ENCODE measurements at regions not wholly inside any gene's neighbourhood (a gene's known extent, or its start where the extent isn't known, plus 50 kb on each side); places are given as distances from the start of the nearest gene placed in this dataset.
A peak's percentile ranks its signal among the peaks of the same experiment; 100 is the strongest.

GRCh38 chr4:189409158-189409557 lies 531.5 kb upstream of the FRG1 start:
- CTCF ChIA-PET, result no interaction called here
- H3K9me3 Mint-ChIP-seq, result peaks cover 8% of the 10 kb centered on the region
- H3K36me3 Mint-ChIP-seq, result no peaks in the 10 kb centered on the region
- H3K4me3 Mint-ChIP-seq, result no peak overlapping the region
- no peaks in the 10 kb centered on the region for H3K27me3 Mint-ChIP-seq
- no peak overlapping the region for H3K27ac Mint-ChIP-seq
- H3K4me1 Mint-ChIP-seq, result no peaks in the 10 kb centered on the region
- DNase-seq, result no peak

- H3K27me3 Mint-ChIP-seq, result no peaks in the 10 kb centered on the region
Observed at GRCh38 chr4:189414021-189414420, 526.7 kb upstream of the FRG1 start.

GRCh38 chr4:189420572-189420971 lies 520.1 kb upstream of the FRG1 start:
- CTCF ChIA-PET, result no interaction called here
- H3K4me3 Mint-ChIP-seq, result no peak overlapping the region
- no peak for DNase-seq
- H3K36me3 Mint-ChIP-seq, result no peaks in the 10 kb centered on the region
- no peaks in the 10 kb centered on the region for H3K4me1 Mint-ChIP-seq
- H3K9me3 Mint-ChIP-seq, result peaks cover 8% of the 10 kb centered on the region
- H3K27ac Mint-ChIP-seq, result no peak overlapping the region
- no peaks in the 10 kb centered on the region for H3K27me3 Mint-ChIP-seq

More at GRCh38 chr4:189414021-189414420, 526.7 kb upstream of the FRG1 start:
- CTCF ChIA-PET, result no interaction called here
- no peaks in the 10 kb centered on the region for H3K9me3 Mint-ChIP-seq
- H3K4me3 Mint-ChIP-seq, result no peak overlapping the region
- no peaks in the 10 kb centered on the region for H3K4me1 Mint-ChIP-seq
- H3K27ac Mint-ChIP-seq, result no peak overlapping the region
- no peak for DNase-seq
- H3K36me3 Mint-ChIP-seq, result no peaks in the 10 kb centered on the region

GRCh38 chr4:189436207-189436606 lies 504.5 kb upstream of the FRG1 start:
- no peaks in the 10 kb centered on the region for H3K27me3 Mint-ChIP-seq
- H3K4me3 Mint-ChIP-seq, result no peak overlapping the region
- H3K27ac Mint-ChIP-seq, result no peak overlapping the region
- CTCF ChIA-PET, result interaction anchor here (1.6 to 1.8 kb wide), 2 partner anchors 355 to 357 kb away, joined by 3 to 7 read pairs; no protein-coding TSS in a partner anchor
- no peaks in the 10 kb centered on the region for H3K4me1 Mint-ChIP-seq
- no peaks in the 10 kb centered on the region for H3K36me3 Mint-ChIP-seq
- peaks cover 2% of the 10 kb centered on the region for H3K9me3 Mint-ChIP-seq
- no peak for DNase-seq

GRCh38 chr4:189440716-189441115 lies 500.0 kb upstream of the FRG1 start:
- no peak for DNase-seq

GRCh38 chr4:189443341-189443740 lies 497.3 kb upstream of the FRG1 start:
- Mint-ChIP-seq H3K36me3 (no peaks in the 10 kb centered on the region), H3K9me3 (no peaks in the 10 kb centered on the region), H3K27ac (no peak overlapping the region), H3K4me1 (no peaks in the 10 kb centered on the region), H3K4me3 (no peak overlapping the region), H3K27me3 (no peaks in the 10 kb centered on the region)
- no peak for DNase-seq
- CTCF ChIA-PET, result no interaction called here

More at GRCh38 chr4:189440716-189441115, 500.0 kb upstream of the FRG1 start:
- no peaks in the 10 kb centered on the region for H3K9me3 Mint-ChIP-seq
- H3K36me3 Mint-ChIP-seq, result no peaks in the 10 kb centered on the region
- H3K27ac Mint-ChIP-seq, result no peak overlapping the region
- H3K4me3 Mint-ChIP-seq, result no peak overlapping the region
- H3K27me3 Mint-ChIP-seq, result no peaks in the 10 kb centered on the region
- H3K4me1 Mint-ChIP-seq, result no peaks in the 10 kb centered on the region
- CTCF ChIA-PET, result no interaction called here

- no peak overlapping the region for H3K4me3 Mint-ChIP-seq
- peaks cover 10% of the 10 kb centered on the region for H3K9me3 Mint-ChIP-seq
- H3K27ac Mint-ChIP-seq, result no peak overlapping the region
- no peaks in the 10 kb centered on the region for H3K36me3 Mint-ChIP-seq
- CTCF ChIA-PET, result no interaction called here
- DNase-seq, result no peak
- no peaks in the 10 kb centered on the region for H3K4me1 Mint-ChIP-seq
- H3K27me3 Mint-ChIP-seq, result no peaks in the 10 kb centered on the region
Observed at GRCh38 chr4:189445613-189446012, 495.1 kb upstream of the FRG1 start.

- peaks cover 23% of the 10 kb centered on the region for H3K9me3 Mint-ChIP-seq
- no peaks in the 10 kb centered on the region for H3K36me3 Mint-ChIP-seq
- H3K27me3 Mint-ChIP-seq, result no peaks in the 10 kb centered on the region
- DNase-seq, result no peak
- no peaks in the 10 kb centered on the region for H3K4me1 Mint-ChIP-seq
- H3K4me3 Mint-ChIP-seq, result no peak overlapping the region
- CTCF ChIA-PET, result no interaction called here
- H3K27ac Mint-ChIP-seq, result peak overlapping the region; percentile 60
Observed at GRCh38 chr4:189463734-189464133, 476.9 kb upstream of the FRG1 start.

- H3K9me3 Mint-ChIP-seq, result peaks cover 19% of the 10 kb centered on the region
- no peaks in the 10 kb centered on the region for H3K36me3 Mint-ChIP-seq
- H3K4me3 Mint-ChIP-seq, result no peak overlapping the region
- no peaks in the 10 kb centered on the region for H3K4me1 Mint-ChIP-seq
- no peak overlapping the region for H3K27ac Mint-ChIP-seq
- H3K27me3 Mint-ChIP-seq, result no peaks in the 10 kb centered on the region
- no peak for DNase-seq
- CTCF ChIA-PET, result no interaction called here
Observed at GRCh38 chr4:189494407-189494806, 446.3 kb upstream of the FRG1 start.

- no peak overlapping the region for H3K27ac Mint-ChIP-seq
- no peak overlapping the region for H3K4me3 Mint-ChIP-seq
- H3K4me1 Mint-ChIP-seq, result no peaks in the 10 kb centered on the region
- H3K36me3 Mint-ChIP-seq, result no peaks in the 10 kb centered on the region
- CTCF ChIA-PET, result no interaction called here
- DNase-seq, result no peak
- H3K27me3 Mint-ChIP-seq, result no peaks in the 10 kb centered on the region
- H3K9me3 Mint-ChIP-seq, result peaks cover 14% of the 10 kb centered on the region
Observed at GRCh38 chr4:189497516-189497915, 443.2 kb upstream of the FRG1 start.

GRCh38 chr4:189497996-189498395 lies 442.7 kb upstream of the FRG1 start:
- H3K9me3 Mint-ChIP-seq, result peaks cover 12% of the 10 kb centered on the region
- no peak for DNase-seq
- H3K4me1 Mint-ChIP-seq, result no peaks in the 10 kb centered on the region
- CTCF ChIA-PET, result no interaction called here
- no peaks in the 10 kb centered on the region for H3K27me3 Mint-ChIP-seq
- no peaks in the 10 kb centered on the region for H3K36me3 Mint-ChIP-seq
- no peak overlapping the region for H3K4me3 Mint-ChIP-seq
- H3K27ac Mint-ChIP-seq, result no peak overlapping the region

GRCh38 chr4:189498457-189498856 lies 442.2 kb upstream of the FRG1 start:
- Mint-ChIP-seq H3K9me3 (peaks cover 12% of the 10 kb centered on the region), H3K4me1 (no peaks in the 10 kb centered on the region), H3K27me3 (no peaks in the 10 kb centered on the region), H3K4me3 (no peak overlapping the region), H3K36me3 (no peaks in the 10 kb centered on the region), H3K27ac (no peak overlapping the region)
- CTCF ChIA-PET, result no interaction called here
- no peak for DNase-seq

- Mint-ChIP-seq H3K27ac (no peak overlapping the region), H3K4me1 (no peaks in the 10 kb centered on the region), H3K27me3 (no peaks in the 10 kb centered on the region), H3K36me3 (no peaks in the 10 kb centered on the region), H3K9me3 (peaks cover 12% of the 10 kb centered on the region), H3K4me3 (no peak overlapping the region)
- CTCF ChIA-PET, result no interaction called here
- DNase-seq, result no peak
Observed at GRCh38 chr4:189499696-189500095, 441.0 kb upstream of the FRG1 start.

GRCh38 chr4:189500970-189501369 lies 439.7 kb upstream of the FRG1 start:
- Mint-ChIP-seq H3K4me3 (no peak overlapping the region), H3K27ac (no peak overlapping the region), H3K27me3 (no peaks in the 10 kb centered on the region), H3K4me1 (no peaks in the 10 kb centered on the region), H3K36me3 (no peaks in the 10 kb centered on the region), H3K9me3 (peaks cover 17% of the 10 kb centered on the region)
- CTCF ChIA-PET, result no interaction called here
- DNase-seq, result no peak

GRCh38 chr4:189502841-189503435 lies 437.7 kb upstream of the FRG1 start:
- Mint-ChIP-seq H3K27me3 (no peaks in the 10 kb centered on the region), H3K4me3 (no peak overlapping the region), H3K27ac (no peak overlapping the region), H3K36me3 (no peaks in the 10 kb centered on the region), H3K4me1 (no peaks in the 10 kb centered on the region), H3K9me3 (peaks cover 7% of the 10 kb centered on the region)
- no peak for DNase-seq
- CTCF ChIA-PET, result no interaction called here

- H3K9me3 Mint-ChIP-seq, result peaks cover 7% of the 10 kb centered on the region
Observed at GRCh38 chr4:189504220-189504619, 436.5 kb upstream of the FRG1 start.

More at GRCh38 chr4:189504220-189504619, 436.5 kb upstream of the FRG1 start:
- Mint-ChIP-seq H3K36me3 (no peaks in the 10 kb centered on the region), H3K4me1 (no peaks in the 10 kb centered on the region), H3K27ac (no peak overlapping the region), H3K4me3 (no peak overlapping the region), H3K27me3 (no peaks in the 10 kb centered on the region)
- no peak for DNase-seq
- CTCF ChIA-PET, result no interaction called here
